H7 (cell line): ENCODE measurements at regions not wholly inside any gene's neighbourhood (a gene's known extent, or its start where the extent isn't known, plus 50 kb on each side); places are given as distances from the start of the nearest gene placed in this dataset.
A peak's percentile ranks its signal among the peaks of the same experiment; 100 is the strongest.

Experiments
- DNase-seq: peaks from one replicate; pipeline ENCODE4 v3.0.0; 2012
- H3K27me3 ChIP-seq: 2 replicates; pipeline ENCODE4 v1.6.0; 2011; ENCODE audit warnings: mild to moderate bottlenecking, low read length; ENCODE audit not compliant: control insufficient read depth, insufficient read depth
- H3K36me3 ChIP-seq: replicated peaks from 2 replicates; pipeline ENCODE4 v1.5.1; 2011; ENCODE audit warnings: low read length; ENCODE audit not compliant: control insufficient read depth, insufficient read depth
- H3K4me3 ChIP-seq: 2 replicates; pipeline ENCODE4 v1.5.1; 2011; ENCODE audit warnings: low read depth, mild to moderate bottlenecking, control low read depth, low read length, moderate library complexity; ENCODE audit not compliant: insufficient read depth

- DNase-seq, result no peak
- Histone ChIP-seq H3K4me3 (no peak overlapping the region), H3K27me3 (no peaks in the 10 kb centered on the region), H3K36me3 (no peaks in the 10 kb centered on the region)
Measured at GRCh38 chr10:130792096-130792845, 519.2 kb downstream of the TCERG1L start.

GRCh38 chr10:130795819-130796218 is 515.7 kb downstream of the TCERG1L start:
- H3K27me3 ChIP-seq, result no peaks in the 10 kb centered on the region
- DNase-seq, result no peak
- no peaks in the 10 kb centered on the region for H3K36me3 ChIP-seq
- H3K4me3 ChIP-seq, result no peak overlapping the region

- Histone ChIP-seq H3K4me3 (no peak overlapping the region), H3K36me3 (no peaks in the 10 kb centered on the region), H3K27me3 (no peaks in the 10 kb centered on the region)
- no peak for DNase-seq
Measured at GRCh38 chr10:130799532-130799931, 512.0 kb downstream of the TCERG1L start.

GRCh38 chr10:130800281-130800680 is 511.2 kb downstream of the TCERG1L start:
- DNase-seq, result peak; percentile 11
- H3K4me3 ChIP-seq, result no peak overlapping the region
- no peaks in the 10 kb centered on the region for H3K27me3 ChIP-seq
- no peaks in the 10 kb centered on the region for H3K36me3 ChIP-seq

- DNase-seq, result peak; percentile 18
- no peaks in the 10 kb centered on the region for H3K27me3 ChIP-seq
- H3K4me3 ChIP-seq, result no peak overlapping the region
- H3K36me3 ChIP-seq, result no peaks in the 10 kb centered on the region
Measured at GRCh38 chr10:130801276-130801675, 510.2 kb downstream of the TCERG1L start.

- H3K27me3 ChIP-seq, result no peaks in the 10 kb centered on the region
- no peaks in the 10 kb centered on the region for H3K36me3 ChIP-seq
- no peak overlapping the region for H3K4me3 ChIP-seq
- peak; percentile 42 for DNase-seq
Measured at GRCh38 chr10:130801784-130802183, 509.7 kb downstream of the TCERG1L start.

- H3K27me3 ChIP-seq, result no peaks in the 10 kb centered on the region
- peak; percentile 32 for DNase-seq
- H3K36me3 ChIP-seq, result no peaks in the 10 kb centered on the region
- no peak overlapping the region for H3K4me3 ChIP-seq
Measured at GRCh38 chr10:130802301-130802700, 509.2 kb downstream of the TCERG1L start.

- Histone ChIP-seq H3K27me3 (no peaks in the 10 kb centered on the region), H3K36me3 (no peaks in the 10 kb centered on the region), H3K4me3 (no peak overlapping the region)
- peak; percentile 8 for DNase-seq
Measured at GRCh38 chr10:130804281-130804680, 507.2 kb downstream of the TCERG1L start.

- DNase-seq, result peak; percentile 17
- H3K36me3 ChIP-seq, result no peaks in the 10 kb centered on the region
- H3K27me3 ChIP-seq, result no peaks in the 10 kb centered on the region
- H3K4me3 ChIP-seq, result no peak overlapping the region
Measured at GRCh38 chr10:130804778-130805634, 506.5 kb downstream of the TCERG1L start.

GRCh38 chr10:130805635-130806030 is 505.9 kb downstream of the TCERG1L start:
- DNase-seq, result peak; percentile 6
- no peaks in the 10 kb centered on the region for H3K27me3 ChIP-seq
- no peaks in the 10 kb centered on the region for H3K36me3 ChIP-seq
- no peak overlapping the region for H3K4me3 ChIP-seq

- peak; percentile 7 for DNase-seq
- no peaks in the 10 kb centered on the region for H3K36me3 ChIP-seq
- no peaks in the 10 kb centered on the region for H3K27me3 ChIP-seq
- H3K4me3 ChIP-seq, result no peak overlapping the region
Measured at GRCh38 chr10:130806426-130806825, 505.1 kb downstream of the TCERG1L start.

GRCh38 chr10:130807096-130807495 is 504.4 kb downstream of the TCERG1L start:
- H3K36me3 ChIP-seq, result no peaks in the 10 kb centered on the region
- H3K27me3 ChIP-seq, result no peaks in the 10 kb centered on the region
- no peak for DNase-seq
- no peak overlapping the region for H3K4me3 ChIP-seq

GRCh38 chr10:130807721-130808120 is 503.8 kb downstream of the TCERG1L start:
- no peaks in the 10 kb centered on the region for H3K27me3 ChIP-seq
- no peak overlapping the region for H3K4me3 ChIP-seq
- DNase-seq, result peak; percentile 27
- no peaks in the 10 kb centered on the region for H3K36me3 ChIP-seq

- no peaks in the 10 kb centered on the region for H3K27me3 ChIP-seq
- no peaks in the 10 kb centered on the region for H3K36me3 ChIP-seq
- H3K4me3 ChIP-seq, result no peak overlapping the region
- peak; percentile 15 for DNase-seq
Measured at GRCh38 chr10:130808243-130808642, 503.3 kb downstream of the TCERG1L start.

- Histone ChIP-seq H3K4me3 (no peak overlapping the region), H3K36me3 (no peaks in the 10 kb centered on the region), H3K27me3 (no peaks in the 10 kb centered on the region)
- DNase-seq, result no peak
Measured at GRCh38 chr10:130808686-130809085, 502.8 kb downstream of the TCERG1L start.
